ENCODE measurements at regions not wholly inside any gene's neighbourhood (a gene's known extent, or its start where the extent isn't known, plus 50 kb on each side); places are given as distances from the start of the nearest gene placed in this dataset.

- no peak for DNase-seq (ENCODE audit: low read depth in 2 of 3, low spot score in 1 of 3)
Observed at GRCh38 chr1:224504297-224505041, 69.9 kb upstream of the WDR26 start.

GRCh38 chr1:224505454-224506093, 71.0 kb upstream of the WDR26 start:
- DNase-seq (ENCODE audit: low read depth in 2 of 3, low spot score in 1 of 3): no peak

GRCh38 chr1:224506141-224506814, 71.7 kb upstream of the WDR26 start:
- DNase-seq (ENCODE audit: low read depth in 2 of 3, low spot score in 1 of 3): no peak

- no peak for DNase-seq (ENCODE audit: low read depth in 2 of 3, low spot score in 1 of 3)
Observed at GRCh38 chr1:224507771-224508523, 73.3 kb upstream of the WDR26 start.

- DNase-seq (ENCODE audit: low read depth in 2 of 3, low spot score in 1 of 3): no peak
Observed at GRCh38 chr1:224509907-224510306, 75.3 kb upstream of the WDR26 start.

GRCh38 chr1:224510880-224511645, 76.5 kb upstream of the WDR26 start:
- DNase-seq (ENCODE audit: low read depth in 2 of 3, low spot score in 1 of 3): no peak

GRCh38 chr1:224512600-224513151, 78.1 kb upstream of the WDR26 start:
- DNase-seq (ENCODE audit: low read depth in 2 of 3, low spot score in 1 of 3): no peak

- DNase-seq (ENCODE audit: low read depth in 2 of 3, low spot score in 1 of 3): no peak
Observed at GRCh38 chr1:224513383-224513782, 78.8 kb upstream of the WDR26 start.

GRCh38 chr1:224513787-224514209, 79.2 kb upstream of the WDR26 start:
- peak; percentile 73 to 88 (median 78) for DNase-seq (ENCODE audit: low read depth in 2 of 3, low spot score in 1 of 3)

GRCh38 chr1:224517171-224517570, 82.6 kb upstream of the WDR26 start:
- DNase-seq (ENCODE audit: low read depth in 2 of 3, low spot score in 1 of 3): no peak

- DNase-seq (ENCODE audit: low read depth in 2 of 3, low spot score in 1 of 3): no peak
Observed at GRCh38 chr1:224518528-224518927, 83.9 kb upstream of the WDR26 start.

GRCh38 chr1:224519874-224520273, 85.3 kb upstream of the WDR26 start:
- DNase-seq (ENCODE audit: low read depth in 2 of 3, low spot score in 1 of 3): no peak

GRCh38 chr1:224520808-224521207, 86.2 kb upstream of the WDR26 start:
- DNase-seq (ENCODE audit: low read depth in 2 of 3, low spot score in 1 of 3): no peak

- no peak for DNase-seq (ENCODE audit: low read depth in 2 of 3, low spot score in 1 of 3)
Observed at GRCh38 chr1:224521904-224522734, 87.5 kb upstream of the WDR26 start.

GRCh38 chr1:224523676-224524075, 89.1 kb upstream of the WDR26 start:
- DNase-seq (ENCODE audit: low read depth in 2 of 3, low spot score in 1 of 3): no peak

GRCh38 chr1:224524679-224525078, 90.1 kb upstream of the WDR26 start:
- no peak for DNase-seq (ENCODE audit: low read depth in 2 of 3, low spot score in 1 of 3)

GRCh38 chr1:224525411-224526040, 90.6 kb upstream of the CNIH3 start:
- no peak for DNase-seq (ENCODE audit: low read depth in 2 of 3, low spot score in 1 of 3)

GRCh38 chr1:224526771-224527170, 89.3 kb upstream of the CNIH3 start:
- no peak for DNase-seq (ENCODE audit: low read depth in 2 of 3, low spot score in 1 of 3)

GRCh38 chr1:224528900-224529299, 87.2 kb upstream of the CNIH3 start:
- no peak for DNase-seq (ENCODE audit: low read depth in 2 of 3, low spot score in 1 of 3)
